Calu3 (cell line): ENCODE measurements at regions not wholly inside any gene's neighbourhood (a gene's known extent, or its start where the extent isn't known, plus 50 kb on each side); places are given as distances from the start of the nearest gene placed in this dataset.

Experiments
- BruUV-seq: library from RNA; stranded (reverse); fragments of 400-500 nt; replicated peaks from 2 replicates; lab custom pipeline; 2021; lab: Mats Ljungman, UMichigan
- CTCF ChIA-PET: fragments of 300-600 bp; sonication (Branson Sonifier 250); formaldehyde crosslinking; loops from one replicate; lab custom pipeline; 2022; ENCODE audit warnings: antibody characterized with exemption; lab: Charles Lee
- DNase-seq: peaks from one replicate; pipeline ENCODE4 v3.0.0; 2022
- H3K27ac Mint-ChIP-seq: one replicate; pipeline ENCODE4 v1.8.0; 2022; ENCODE audit warnings: mixed read lengths; ENCODE audit not compliant: unreplicated experiment
- H3K27me3 Mint-ChIP-seq: one replicate; pipeline ENCODE4 v1.8.0; 2022; ENCODE audit warnings: mixed read lengths; ENCODE audit not compliant: unreplicated experiment
- H3K36me3 Mint-ChIP-seq: one replicate; pipeline ENCODE4 v1.8.0; 2022; ENCODE audit warnings: mild to moderate bottlenecking, moderate library complexity, mixed read lengths; ENCODE audit not compliant: insufficient read depth, unreplicated experiment
- H3K4me1 Mint-ChIP-seq: one replicate; pipeline ENCODE4 v1.8.0; 2022; ENCODE audit warnings: mild to moderate bottlenecking, low read depth, mixed read lengths; ENCODE audit not compliant: unreplicated experiment
- H3K4me3 Mint-ChIP-seq: one replicate; pipeline ENCODE4 v1.8.0; 2022; ENCODE audit warnings: mild to moderate bottlenecking, low read depth, moderate library complexity, mixed read lengths; ENCODE audit not compliant: unreplicated experiment
- H3K9me3 Mint-ChIP-seq: one replicate; pipeline ENCODE4 v1.8.0; 2022; ENCODE audit warnings: low read depth, mixed read lengths; ENCODE audit not compliant: unreplicated experiment
- CTCF ChIP-seq: fragments of 200-600 bp; IDR thresholded peaks from one replicate; pipeline ENCODE4 v1.8.0; 2022; ENCODE audit warnings: antibody characterized with exemption; ENCODE audit not compliant: unreplicated experiment
- intact Hi-C: fragments of 100-400 bp; cut with micrococcal nuclease; formaldehyde crosslinking; loops from one replicate; pipeline ENCODE4 v1.10.0; 2022; ENCODE audit not compliant: unreplicated experiment

GRCh38 chr7:97578225-97578624, 153.7 kb upstream of the TAC1 start:
- Mint-ChIP-seq H3K27me3 (no peaks in the 10 kb centered on the region), H3K4me3 (no peak overlapping the region), H3K9me3 (no peaks in the 10 kb centered on the region), H3K36me3 (no peaks in the 10 kb centered on the region), H3K27ac (no peak overlapping the region), H3K4me1 (no peaks in the 10 kb centered on the region)
- CTCF ChIA-PET, result no interaction called here
- TF ChIP-seq CTCF, result no peak
- DNase-seq, result no peak
- BruUV-seq, result no TSS peak
- intact Hi-C loops, result no loop called here

GRCh38 chr7:97580205-97580604, 151.7 kb upstream of the TAC1 start:
- H3K27ac Mint-ChIP-seq, result no peak overlapping the region
- no peaks in the 10 kb centered on the region for H3K27me3 Mint-ChIP-seq
- no peak for TF ChIP-seq CTCF
- DNase-seq, result no peak
- intact Hi-C loops, result no loop called here
- no peak overlapping the region for H3K4me3 Mint-ChIP-seq
- no TSS peak for BruUV-seq
- CTCF ChIA-PET, result no interaction called here
- no peaks in the 10 kb centered on the region for H3K4me1 Mint-ChIP-seq
- no peaks in the 10 kb centered on the region for H3K9me3 Mint-ChIP-seq
- no peaks in the 10 kb centered on the region for H3K36me3 Mint-ChIP-seq

- Mint-ChIP-seq H3K9me3 (peaks cover under 1% of the 10 kb centered on the region), H3K4me3 (no peak overlapping the region), H3K36me3 (no peaks in the 10 kb centered on the region), H3K4me1 (peaks cover 7% of the 10 kb centered on the region), H3K27ac (no peak overlapping the region), H3K27me3 (peaks cover 35% of the 10 kb centered on the region)
- no TSS peak for BruUV-seq
- intact Hi-C loops, result no loop called here
- DNase-seq, result no peak
- CTCF ChIA-PET, result no interaction called here
- TF ChIP-seq CTCF, result no peak
These were observed 136.4 kb upstream of the TAC1 start for GRCh38 chr7:97595439-97595838.

GRCh38 chr7:97601931-97602457, 129.9 kb upstream of the TAC1 start:
- DNase-seq, result no peak
- H3K9me3 Mint-ChIP-seq, result no peaks in the 10 kb centered on the region

More at GRCh38 chr7:97601931-97602457, 129.9 kb upstream of the TAC1 start:
- no TSS peak for BruUV-seq
- no peaks in the 10 kb centered on the region for H3K36me3 Mint-ChIP-seq
- CTCF ChIA-PET, result no interaction called here
- no peaks in the 10 kb centered on the region for H3K27me3 Mint-ChIP-seq
- no peak for TF ChIP-seq CTCF
- intact Hi-C loops, result loop anchor here (10.0 kb wide), 2 partner anchors 57 to 133 kb away; partner anchors contain the start of gene TAC1
- peaks cover 18% of the 10 kb centered on the region for H3K4me1 Mint-ChIP-seq
- peak overlapping the region; percentile 75 for H3K27ac Mint-ChIP-seq
- no peak overlapping the region for H3K4me3 Mint-ChIP-seq
